Astrocyte of the cerebellum (primary cell): ENCODE measurements at regions not wholly inside any gene's neighbourhood (a gene's known extent, or its start where the extent isn't known, plus 50 kb on each side); places are given as distances from the start of the nearest gene placed in this dataset.
"Not testable (repeated sequence)": the region's sequence is repeated elsewhere in the genome, so short reads cannot be mapped to it uniquely, and the experiment has no call there.

Source experiments
- DNase-seq: peaks from one replicate; pipeline ENCODE4 v3.0.0-alpha.2; 2011; ENCODE audit warnings: low read depth
- H3K4me3 ChIP-seq: 2 replicates; pipeline ENCODE4 v1.5.1; 2011; ENCODE audit warnings: mild to moderate bottlenecking, low read depth, low read length, moderate library complexity
- CTCF ChIP-seq: IDR thresholded peaks from 2 replicates; pipeline ENCODE4 v1.5.1; 2012; ENCODE audit warnings: low read length, low read depth, moderate library complexity, mild to moderate bottlenecking; ENCODE audit errors: missing control alignments
- in situ Hi-C: cut with HindIII; loops from 2 replicates; pipeline ENCODE4 v1.10.0; 2017; ENCODE audit warnings: low sequenced_read_pairs

- no peak for TF ChIP-seq CTCF
- H3K4me3 ChIP-seq, result no peak overlapping the region
- DNase-seq, result no peak
- in situ Hi-C loops, result no loop called here
These were observed 98.1 kb upstream of the C1GALT1C1 start for GRCh38 chrX:120727911-120728310.

- H3K4me3 ChIP-seq, result no peak overlapping the region
- no peak for DNase-seq
- no peak for TF ChIP-seq CTCF
- in situ Hi-C loops, result no loop called here
These were observed 97.6 kb upstream of the C1GALT1C1 start for GRCh38 chrX:120727452-120727851.

- no peak for DNase-seq
- no peak for TF ChIP-seq CTCF
- in situ Hi-C loops, result no loop called here
- no peak overlapping the region for H3K4me3 ChIP-seq
These were observed 96.4 kb upstream of the C1GALT1C1 start for GRCh38 chrX:120726294-120726693.

GRCh38 chrX:120725874-120726273 is 96.0 kb upstream of the C1GALT1C1 start:
- no peak for DNase-seq
- in situ Hi-C loops, result no loop called here
- TF ChIP-seq CTCF, result no peak
- no peak overlapping the region for H3K4me3 ChIP-seq

- TF ChIP-seq CTCF, result no peak
- H3K4me3 ChIP-seq, result no peak overlapping the region
- in situ Hi-C loops, result no loop called here
- DNase-seq, result no peak
These were observed 89.8 kb upstream of the C1GALT1C1 start for GRCh38 chrX:120719622-120720021.

- in situ Hi-C loops, result no loop called here
- H3K4me3 ChIP-seq, result no peak overlapping the region
- DNase-seq, result no peak
- no peak for TF ChIP-seq CTCF
These were observed 89.1 kb upstream of the C1GALT1C1 start for GRCh38 chrX:120718969-120719368.

- H3K4me3 ChIP-seq, DNase-seq, in situ Hi-C loops: not testable (repeated sequence)
These were observed 72.5 kb upstream of the C1GALT1C1 start for GRCh38 chrX:120702337-120702736.
